Ishikawa (cell line): ENCODE measurements at regions not wholly inside any gene's neighbourhood (a gene's known extent, or its start where the extent isn't known, plus 50 kb on each side); places are given as distances from the start of the nearest gene placed in this dataset.

Source experiments
- CEBPB ChIP-seq: IDR thresholded peaks from 2 replicates; pipeline ENCODE4 v1.6.1; 2012
- CREB1 ChIP-seq: IDR thresholded peaks from 2 replicates; pipeline ENCODE4 v1.6.1; 2012; ENCODE audit warnings: low read depth
- EGR1 ChIP-seq: IDR thresholded peaks from 2 replicates; pipeline ENCODE4 v1.6.1; 2012
- EP300 ChIP-seq: IDR thresholded peaks from 2 replicates; pipeline ENCODE4 v1.6.1; 2012; ENCODE audit warnings: borderline replicate concordance
- FOXM1 ChIP-seq: IDR thresholded peaks from 2 replicates; pipeline ENCODE4 v1.6.1; 2012; ENCODE audit warnings: low read depth, borderline replicate concordance
- MAX ChIP-seq: IDR thresholded peaks from 2 replicates; pipeline ENCODE4 v1.6.1; 2012
- NFIC ChIP-seq: IDR thresholded peaks from 2 replicates; pipeline ENCODE4 v1.6.1; 2012
- RAD21 ChIP-seq: IDR thresholded peaks from 2 replicates; pipeline ENCODE4 v1.6.1; 2012; ENCODE audit warnings: low read depth
- REST ChIP-seq: IDR thresholded peaks from 2 replicates; pipeline ENCODE4 v1.6.1; 2012; ENCODE audit warnings: low read depth, mild to moderate bottlenecking
- TAF1 ChIP-seq: IDR thresholded peaks from 2 replicates; pipeline ENCODE4 v1.6.1; 2012; ENCODE audit warnings: low read depth, mild to moderate bottlenecking
- TCF12 ChIP-seq: IDR thresholded peaks from 2 replicates; pipeline ENCODE4 v1.6.1; 2012; ENCODE audit warnings: low read depth
- TEAD4 ChIP-seq: IDR thresholded peaks from 2 replicates; pipeline ENCODE4 v1.6.1; 2012
- USF1 ChIP-seq: IDR thresholded peaks from 2 replicates; pipeline ENCODE4 v1.6.1; 2012
- YY1 ChIP-seq: IDR thresholded peaks from 2 replicates; pipeline ENCODE4 v1.6.1; 2012; ENCODE audit warnings: low read depth
- ZBTB7A ChIP-seq: IDR thresholded peaks from 2 replicates; pipeline ENCODE4 v1.6.1; 2012; ENCODE audit warnings: low read depth

- TF ChIP-seq RAD21: no peak
- no peak for TF ChIP-seq TAF1
- no peak for TF ChIP-seq USF1
- TF ChIP-seq EP300: no peak
- TF ChIP-seq REST: no peak
- TF ChIP-seq TCF12: no peak
- no peak for TF ChIP-seq MAX
- no peak for TF ChIP-seq NFIC
These were observed 683.9 kb downstream of the MATN1 start for GRCh38 chr1:30039354-30040080.

- no peak for TF ChIP-seq NFIC
- no peak for TF ChIP-seq RAD21
- no peak for TF ChIP-seq TEAD4
- no peak for TF ChIP-seq FOXM1
- TF ChIP-seq REST: no peak
- no peak for TF ChIP-seq USF1
- no peak for TF ChIP-seq MAX
- TF ChIP-seq CREB1: no peak
- no peak for TF ChIP-seq EP300
- no peak for TF ChIP-seq EGR1
- no peak for TF ChIP-seq CEBPB
- no peak for TF ChIP-seq YY1
- TF ChIP-seq TAF1: no peak
- no peak for TF ChIP-seq TCF12
- TF ChIP-seq ZBTB7A: no peak
These were observed 685.0 kb downstream of the MATN1 start for GRCh38 chr1:30038134-30039025.

GRCh38 chr1:30037251-30038118 is 685.9 kb downstream of the MATN1 start:
- no peak for TF ChIP-seq ZBTB7A

GRCh38 chr1:30036666-30037065 is 686.7 kb downstream of the MATN1 start:
- TF ChIP-seq MAX (no peak), USF1 (no peak), EGR1 (no peak), FOXM1 (no peak), ZBTB7A (no peak), NFIC (no peak), EP300 (no peak)

- TF ChIP-seq TAF1 (no peak), CEBPB (no peak), ZBTB7A (no peak), EGR1 (no peak), MAX (no peak), NFIC (no peak), EP300 (no peak), REST (no peak), TEAD4 (no peak), USF1 (no peak), RAD21 (no peak), YY1 (no peak), TCF12 (no peak), FOXM1 (no peak), CREB1 (no peak)
These were observed 687.2 kb downstream of the MATN1 start for GRCh38 chr1:30036229-30036547.
